Activated T-helper 2 cell treated with anti-CD3 and anti-CD28 coated beads, Interferon-gamma antibody, Interleukin-2, Interleukin-4, amounts not matched to agents 10 μg/mL and 5 μg/mL and 100 μg/mL, durations not matched to agents 14 hours and 24 hours and 36 hours (primary cell): ENCODE measurements at regions not wholly inside any gene's neighbourhood (a gene's known extent, or its start where the extent isn't known, plus 50 kb on each side); places are given as distances from the start of the nearest gene placed in this dataset.
"Not testable (repeated sequence)": the region's sequence is repeated elsewhere in the genome, so short reads cannot be mapped to it uniquely, and the experiment has no call there.

Source experiments
- DNase-seq: peaks from one replicate; pipeline ENCODE4 v3.0.0; 2021; ENCODE audit warnings: low spot score
- H3K27ac Mint-ChIP-seq: one replicate; pipeline ENCODE4 v1.8.0; 2021; ENCODE audit warnings: mixed read lengths
- H3K27me3 Mint-ChIP-seq: one replicate; pipeline ENCODE4 v1.8.0; 2021; ENCODE audit warnings: low read depth, mixed read lengths
- H3K36me3 Mint-ChIP-seq: one replicate; pipeline ENCODE4 v1.8.0; 2021; ENCODE audit warnings: low read depth, mixed read lengths
- H3K4me1 Mint-ChIP-seq: one replicate; pipeline ENCODE4 v1.8.0; 2021; ENCODE audit warnings: low read depth, mixed read lengths
- H3K4me3 Mint-ChIP-seq: one replicate; pipeline ENCODE4 v1.8.0; 2021; ENCODE audit warnings: low read depth, mild to moderate bottlenecking, moderate library complexity, mixed read lengths
- H3K9me3 Mint-ChIP-seq: one replicate; pipeline ENCODE4 v1.8.0; 2021; ENCODE audit warnings: mixed read lengths
- intact Hi-C: fragments of 100-400 bp; cut with micrococcal nuclease; formaldehyde crosslinking; loops from one replicate; pipeline ENCODE4 v1.15.1; 2023

DNA sequence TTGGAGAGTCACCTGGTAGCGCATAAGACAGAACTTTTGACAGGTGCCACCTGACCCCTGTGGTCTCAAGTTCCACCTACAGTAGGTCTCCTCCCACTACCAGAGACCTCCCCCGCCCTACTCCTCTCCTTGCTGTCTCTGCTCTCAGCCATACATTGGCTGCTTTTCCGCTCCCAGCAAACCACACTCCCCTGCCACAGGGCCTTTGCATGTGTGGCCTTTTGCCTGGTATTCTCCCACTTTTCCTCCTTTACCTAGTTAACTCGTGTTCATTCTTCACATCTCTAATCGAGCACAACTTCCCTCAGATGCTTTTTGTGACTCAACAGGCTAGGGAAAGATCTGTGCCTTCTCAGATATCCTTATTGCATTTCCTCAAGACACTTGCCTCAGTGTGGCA is 218.3 kb upstream of the EEF2KMT start:
- Mint-ChIP-seq H3K4me1 (no peaks in the 10 kb centered on the region), H3K27me3 (no peaks in the 10 kb centered on the region), H3K9me3 (no peaks in the 10 kb centered on the region), H3K4me3 (no peak overlapping the region), H3K27ac (no peak overlapping the region), H3K36me3 (no peaks in the 10 kb centered on the region)
- no peak for DNase-seq
- intact Hi-C loops = no loop called here

DNA sequence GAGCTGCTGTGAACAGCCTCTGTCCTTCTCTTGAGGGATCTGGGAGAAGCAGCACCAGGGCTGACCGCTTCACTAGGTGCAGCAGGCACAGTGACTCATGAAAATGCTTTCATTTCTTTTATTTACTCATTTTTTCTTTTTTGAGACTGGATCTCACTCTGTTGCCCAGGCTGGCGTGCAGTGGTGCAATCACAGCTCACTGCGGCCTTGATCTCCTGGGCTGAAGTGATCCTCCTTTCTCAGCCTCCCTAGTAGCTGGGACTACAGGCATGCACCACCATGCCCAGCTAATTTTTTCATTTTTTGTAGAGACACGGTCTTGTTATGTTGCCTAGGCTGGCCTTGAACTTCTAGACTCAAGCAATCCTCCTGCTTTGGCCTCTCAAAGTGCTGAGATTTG is 216.8 kb upstream of the EEF2KMT start:
- intact Hi-C loops = no loop called here

DNA sequence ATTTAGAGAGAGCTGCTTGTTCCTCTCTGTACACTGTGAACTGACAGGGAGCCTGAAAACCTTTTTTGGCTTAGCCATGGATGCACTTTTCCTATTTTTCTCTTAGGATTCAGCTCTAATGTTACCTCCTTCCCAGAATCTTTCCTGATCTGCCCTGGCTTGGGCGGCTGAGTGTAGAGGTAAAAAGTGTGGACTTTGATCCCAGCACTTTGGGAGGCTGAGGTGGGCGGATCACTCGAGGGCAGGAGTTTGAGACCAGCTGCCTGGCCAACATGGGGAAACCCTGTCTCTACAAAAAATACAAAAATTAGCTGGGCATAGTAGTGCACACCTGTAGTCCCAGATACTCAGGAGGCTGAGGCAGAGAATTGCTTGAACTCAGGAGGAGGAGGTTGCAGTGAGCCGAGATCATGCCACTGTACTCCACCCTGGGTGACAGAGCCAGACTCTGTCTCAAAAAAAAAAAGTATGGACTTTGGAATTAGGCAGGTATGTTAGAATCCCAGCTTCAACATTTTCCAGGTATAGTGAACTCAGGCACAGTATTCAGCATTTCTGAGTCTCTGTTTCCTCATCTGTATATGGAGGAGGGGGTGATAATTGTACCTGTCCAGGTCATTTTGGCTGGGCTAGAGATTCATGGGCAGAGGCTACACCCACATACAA is 212.5 kb upstream of the EEF2KMT start:
- peaks cover 6% of the 10 kb centered on the region for H3K9me3 Mint-ChIP-seq
- H3K27me3 Mint-ChIP-seq = no peaks in the 10 kb centered on the region
- intact Hi-C loops = no loop called here
- H3K36me3 Mint-ChIP-seq = no peaks in the 10 kb centered on the region
- H3K27ac Mint-ChIP-seq = no peak overlapping the region
- no peaks in the 10 kb centered on the region for H3K4me1 Mint-ChIP-seq
- no peak for DNase-seq
- H3K4me3 Mint-ChIP-seq = no peak overlapping the region

More for the DNA sequence above, 216.8 kb upstream of the EEF2KMT start:
- Mint-ChIP-seq H3K4me1 (no peaks in the 10 kb centered on the region), H3K27ac (no peak overlapping the region), H3K36me3 (no peaks in the 10 kb centered on the region), H3K27me3 (no peaks in the 10 kb centered on the region), H3K9me3 (no peaks in the 10 kb centered on the region), H3K4me3 (no peak overlapping the region)
- DNase-seq = no peak

DNA sequence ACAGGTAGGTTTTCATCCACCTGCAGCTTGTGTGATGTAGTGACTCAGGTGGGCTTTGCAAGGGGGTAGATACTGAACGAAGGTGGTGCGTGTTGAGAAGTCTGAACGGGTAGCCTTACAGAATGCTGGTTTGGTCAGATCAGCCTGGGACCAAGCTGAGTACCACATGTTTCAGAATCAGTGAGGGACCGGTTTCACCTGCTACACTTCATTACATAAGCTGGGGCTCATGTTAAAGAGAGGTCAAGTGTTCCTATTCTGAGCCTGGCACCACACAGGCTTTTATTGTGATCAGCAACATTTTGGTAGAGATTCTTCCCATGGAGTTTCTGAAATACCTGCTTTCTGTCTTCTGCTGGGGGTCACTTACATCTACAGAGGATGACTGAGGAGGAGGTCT is 207.4 kb upstream of the EEF2KMT start:
- peaks cover 24% of the 10 kb centered on the region for H3K9me3 Mint-ChIP-seq
- H3K27me3 Mint-ChIP-seq = no peaks in the 10 kb centered on the region
- no peak overlapping the region for H3K27ac Mint-ChIP-seq
- intact Hi-C loops = no loop called here
- H3K4me3 Mint-ChIP-seq = no peak overlapping the region
- no peaks in the 10 kb centered on the region for H3K4me1 Mint-ChIP-seq
- no peaks in the 10 kb centered on the region for H3K36me3 Mint-ChIP-seq
- no peak for DNase-seq

DNA sequence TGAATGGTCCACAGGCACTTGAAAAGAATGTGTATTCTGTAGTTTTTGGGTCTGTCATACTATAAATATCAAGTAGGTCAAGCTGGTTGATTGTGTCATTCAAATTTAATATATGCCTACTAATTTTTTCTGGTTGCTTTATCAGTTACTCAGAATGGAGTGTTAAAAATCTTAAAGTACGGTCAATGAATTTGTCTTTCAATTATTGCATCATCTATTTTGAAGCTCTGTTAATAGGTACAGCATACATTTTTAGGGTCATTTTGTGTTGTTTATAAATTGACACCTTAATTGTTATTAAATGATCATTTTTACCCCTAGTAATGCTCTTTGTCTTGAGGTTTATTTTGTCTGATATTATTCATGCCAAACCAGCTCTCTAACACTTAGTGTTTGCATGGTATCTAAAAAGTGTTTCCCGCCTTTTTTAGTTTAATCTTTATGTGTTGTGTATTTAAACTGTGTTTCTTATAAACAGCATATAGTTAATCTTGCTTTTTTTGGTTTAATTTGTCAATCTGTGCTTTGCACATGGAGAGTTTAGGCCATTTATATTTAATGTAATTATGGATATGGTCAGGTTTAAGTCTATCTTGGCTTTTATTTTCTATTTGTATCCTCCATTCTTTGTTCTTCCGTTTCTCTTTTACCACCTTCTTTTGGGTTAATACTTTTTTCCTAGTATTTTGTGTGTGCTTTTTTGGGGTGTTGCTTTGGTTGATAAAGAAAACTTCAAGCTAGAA is 204.9 kb upstream of the EEF2KMT start:
- intact Hi-C loops = no loop called here
- H3K4me3 Mint-ChIP-seq = no peak overlapping the region
- no peaks in the 10 kb centered on the region for H3K27me3 Mint-ChIP-seq
- H3K36me3 Mint-ChIP-seq = no peaks in the 10 kb centered on the region
- no peak overlapping the region for H3K27ac Mint-ChIP-seq
- peaks cover 18% of the 10 kb centered on the region for H3K9me3 Mint-ChIP-seq
- no peaks in the 10 kb centered on the region for H3K4me1 Mint-ChIP-seq
- DNase-seq = no peak

DNA sequence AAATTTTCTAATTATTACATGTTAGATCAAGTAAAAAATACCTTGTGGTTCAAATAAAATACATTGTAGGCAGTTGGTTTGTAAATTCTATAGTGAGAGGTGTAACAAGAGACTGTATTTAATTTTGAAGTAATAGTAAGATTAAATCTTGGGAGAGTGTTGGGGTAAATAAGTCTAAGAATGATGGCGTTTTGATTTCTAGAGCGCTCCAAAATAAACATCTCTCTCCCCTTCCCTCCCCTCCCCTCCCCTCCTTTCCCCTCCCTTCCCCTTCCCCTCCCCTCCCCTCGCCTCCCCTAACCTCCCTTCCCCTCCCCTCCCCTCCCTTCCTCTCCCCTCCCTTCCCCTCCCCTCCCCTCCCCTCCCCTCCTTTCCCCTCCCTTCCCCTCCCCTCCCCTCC is 200.6 kb upstream of the EEF2KMT start:
- intact Hi-C loops = no loop called here
- Mint-ChIP-seq H3K9me3 (peaks cover 11% of the 10 kb centered on the region), H3K4me3 (no peak overlapping the region), H3K4me1 (no peaks in the 10 kb centered on the region), H3K36me3 (no peaks in the 10 kb centered on the region), H3K27ac (no peak overlapping the region), H3K27me3 (no peaks in the 10 kb centered on the region)
- DNase-seq = no peak

DNA sequence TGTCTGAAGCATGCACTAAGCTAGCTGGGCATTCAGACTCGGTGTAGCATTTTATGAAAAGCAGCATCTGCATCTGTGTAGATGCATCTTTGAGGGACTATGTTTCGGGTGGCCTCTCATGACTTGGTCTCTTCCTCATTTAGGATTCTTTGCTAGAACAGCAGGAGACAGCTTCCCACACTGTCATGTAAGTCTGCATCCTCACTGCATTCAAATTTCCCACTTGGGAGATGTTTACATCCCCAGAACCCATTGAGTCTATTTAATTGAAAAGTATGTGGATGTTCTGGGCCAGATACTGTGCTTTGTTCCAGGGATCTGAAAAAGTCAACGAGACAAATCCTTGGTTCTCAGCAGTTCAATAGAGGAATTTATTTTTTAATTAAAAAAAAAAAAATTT is 198.6 kb upstream of the EEF2KMT start:
- no peak for DNase-seq
- intact Hi-C loops = no loop called here
- no peaks in the 10 kb centered on the region for H3K27me3 Mint-ChIP-seq
- H3K27ac Mint-ChIP-seq = no peak overlapping the region
- no peaks in the 10 kb centered on the region for H3K36me3 Mint-ChIP-seq
- H3K9me3 Mint-ChIP-seq = peaks cover 5% of the 10 kb centered on the region
- H3K4me3 Mint-ChIP-seq = no peak overlapping the region
- no peaks in the 10 kb centered on the region for H3K4me1 Mint-ChIP-seq

DNA sequence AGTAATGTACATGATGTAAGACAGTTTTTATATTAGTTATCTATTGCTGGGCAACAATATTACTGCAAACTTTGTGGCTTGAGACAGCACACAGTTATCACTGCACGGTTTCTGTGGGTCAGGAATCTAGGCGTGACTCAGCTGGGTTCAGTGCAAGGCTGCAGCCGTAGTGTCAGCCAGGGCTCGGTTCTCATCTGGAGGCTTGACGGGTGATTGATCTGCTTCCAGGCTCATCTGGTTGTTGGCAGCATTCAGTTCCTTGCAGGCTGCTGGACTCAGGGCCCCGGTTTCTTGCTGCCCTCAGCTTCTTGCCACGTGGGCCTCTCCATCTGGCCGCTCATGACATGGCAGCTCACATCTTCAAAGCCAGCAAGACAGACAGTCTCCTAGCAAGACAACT is 197.7 kb upstream of the EEF2KMT start:
- H3K4me1 Mint-ChIP-seq, H3K27ac Mint-ChIP-seq, intact Hi-C loops, H3K9me3 Mint-ChIP-seq, DNase-seq, H3K4me3 Mint-ChIP-seq, H3K36me3 Mint-ChIP-seq, H3K27me3 Mint-ChIP-seq: not testable (repeated sequence)

DNA sequence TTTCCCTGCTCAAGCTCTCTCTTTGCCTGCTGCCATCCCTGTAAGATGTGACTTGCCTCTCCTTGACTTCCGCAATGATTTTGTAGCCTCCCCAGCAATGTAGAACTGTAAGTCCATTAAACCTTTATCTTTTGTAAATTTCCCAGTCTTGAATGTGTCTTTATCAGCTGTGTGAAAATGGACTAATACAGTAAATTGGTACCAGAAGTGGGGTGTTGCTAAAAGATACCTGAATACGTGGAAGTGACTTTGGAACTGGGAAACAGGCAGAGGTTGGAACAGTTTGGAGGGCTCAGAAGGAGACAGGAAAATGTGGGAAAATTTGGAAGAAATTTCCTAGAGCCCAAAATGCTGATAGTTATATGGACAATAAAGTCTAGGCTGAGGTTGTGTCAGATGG is 184.6 kb upstream of the EEF2KMT start:
- H3K4me3 Mint-ChIP-seq, intact Hi-C loops, H3K36me3 Mint-ChIP-seq: not testable (repeated sequence)

DNA sequence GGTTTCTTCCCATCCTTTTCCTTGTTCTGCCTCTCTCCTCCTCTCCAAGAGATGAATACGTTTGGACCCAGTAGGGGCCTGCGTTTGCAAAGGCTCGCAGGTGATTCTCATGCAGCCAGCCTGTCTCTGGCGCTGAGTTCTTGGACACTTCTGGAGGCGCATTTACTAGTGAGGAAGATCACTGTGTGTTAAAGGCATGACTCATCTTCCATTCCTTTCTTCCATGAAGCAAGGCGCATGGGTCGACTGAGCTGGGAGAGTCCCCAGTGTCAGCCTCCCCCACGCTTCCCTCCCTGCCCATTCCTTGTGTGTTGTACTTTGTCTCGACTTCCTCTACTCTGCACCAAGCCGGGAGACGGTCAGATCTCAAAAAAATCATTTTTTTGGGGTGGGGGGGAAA is 159.9 kb upstream of the EEF2KMT start:
- H3K36me3 Mint-ChIP-seq = no peaks in the 10 kb centered on the region
- DNase-seq = no peak
- H3K9me3 Mint-ChIP-seq = no peaks in the 10 kb centered on the region
- no peaks in the 10 kb centered on the region for H3K27me3 Mint-ChIP-seq
- intact Hi-C loops = no loop called here
- no peak overlapping the region for H3K4me3 Mint-ChIP-seq
- H3K4me1 Mint-ChIP-seq = no peaks in the 10 kb centered on the region
- H3K27ac Mint-ChIP-seq = no peak overlapping the region

More for the DNA sequence above, 184.6 kb upstream of the EEF2KMT start:
- not testable (repeated sequence) for H3K27me3 Mint-ChIP-seq, H3K4me1 Mint-ChIP-seq, DNase-seq, H3K27ac Mint-ChIP-seq
- peaks cover 38% of the 10 kb centered on the region for H3K9me3 Mint-ChIP-seq

DNA sequence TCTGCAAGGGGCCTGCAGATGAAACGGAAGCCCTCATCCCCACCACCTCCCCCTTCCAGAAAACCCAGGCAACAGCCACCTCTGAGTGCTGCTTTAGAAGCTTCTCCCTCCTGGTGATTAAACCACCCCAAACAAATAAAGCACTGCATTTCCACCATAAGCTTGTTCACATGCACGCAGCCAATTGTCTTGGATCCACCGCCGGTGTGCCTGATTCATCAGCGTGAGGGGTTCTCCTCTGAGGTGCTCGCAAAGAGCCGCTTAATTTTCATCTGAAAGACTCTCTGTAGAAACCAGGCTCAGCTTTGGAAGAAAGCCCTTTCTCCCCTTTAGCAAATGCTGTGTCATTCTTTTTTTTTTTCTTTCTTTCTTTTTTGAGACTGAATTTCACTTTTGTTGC is 155.2 kb upstream of the EEF2KMT start:
- Mint-ChIP-seq H3K27ac (no peak overlapping the region), H3K4me1 (no peaks in the 10 kb centered on the region), H3K9me3 (no peaks in the 10 kb centered on the region), H3K4me3 (no peak overlapping the region), H3K36me3 (no peaks in the 10 kb centered on the region), H3K27me3 (no peaks in the 10 kb centered on the region)
- intact Hi-C loops = no loop called here
- no peak for DNase-seq

DNA sequence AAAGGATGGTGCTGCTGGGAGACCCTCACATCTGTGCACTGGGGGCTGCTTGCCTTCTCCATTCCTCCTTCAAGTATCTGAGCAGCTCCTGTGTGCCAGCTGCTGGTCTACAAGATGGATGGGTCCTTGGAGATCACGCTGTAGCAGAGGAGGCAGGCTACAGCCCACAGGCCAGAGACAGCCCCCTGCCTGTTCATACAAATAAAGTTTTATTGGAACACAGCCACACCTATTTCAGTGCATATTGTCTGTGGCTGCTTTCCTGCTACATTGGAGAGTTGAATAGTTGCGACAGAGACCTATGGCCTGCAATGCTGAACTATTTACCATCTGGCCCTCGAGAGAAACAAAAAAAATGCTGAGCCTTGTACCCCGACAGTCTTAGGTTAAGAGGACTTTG is 149.8 kb upstream of the EEF2KMT start:
- H3K9me3 Mint-ChIP-seq, intact Hi-C loops, H3K4me1 Mint-ChIP-seq, H3K27ac Mint-ChIP-seq, H3K36me3 Mint-ChIP-seq, DNase-seq, H3K27me3 Mint-ChIP-seq, H3K4me3 Mint-ChIP-seq: not testable (repeated sequence)

DNA sequence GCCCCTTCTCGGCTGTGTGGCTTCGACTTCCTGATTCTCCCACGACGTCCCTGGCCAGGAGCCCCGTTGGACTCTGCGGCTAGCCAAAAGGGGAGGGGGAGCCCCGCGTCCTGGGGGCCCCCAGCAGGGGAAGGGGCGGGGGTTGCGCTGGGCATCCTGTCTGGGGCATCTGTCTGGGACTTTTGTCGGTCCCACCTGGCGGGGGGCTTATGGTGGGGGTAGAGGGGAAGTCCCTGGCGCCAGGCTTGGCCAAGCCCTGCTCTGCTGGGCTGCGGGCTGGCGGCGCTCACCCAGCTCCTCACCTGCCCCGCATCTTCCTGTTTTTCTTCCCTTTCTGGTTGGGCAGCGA is 142.7 kb upstream of the EEF2KMT start:
- H3K4me1 Mint-ChIP-seq, DNase-seq, H3K36me3 Mint-ChIP-seq, H3K4me3 Mint-ChIP-seq, intact Hi-C loops, H3K27ac Mint-ChIP-seq, H3K9me3 Mint-ChIP-seq: not testable (repeated sequence)
- H3K27me3 Mint-ChIP-seq = peaks cover 11% of the 10 kb centered on the region
